H1 (cell line): ENCODE measurements at regions not wholly inside any gene's neighbourhood (a gene's known extent, or its start where the extent isn't known, plus 50 kb on each side); places are given as distances from the start of the nearest gene placed in this dataset.

ENCODE experiments used
- CTCF ChIA-PET: fragments of 300-600 bp; sonication (Branson Sonifier 250); formaldehyde crosslinking; loops from one replicate; lab custom pipeline; 2021; ENCODE audit not compliant: partially characterized antibody; lab: Charles Lee
- POLR2A ChIA-PET: fragments of 300-600 bp; sonication (Branson Sonifier 250); formaldehyde crosslinking; loops from one replicate; lab custom pipeline; 2021; ENCODE audit warnings: inconsistent platforms; ENCODE audit not compliant: partially characterized antibody; lab: Charles Lee
- DNase-seq, 2 experiments: peaks; one replicate each; pipeline versions ENCODE4 v3.0.0 to v3.0.0-alpha.2; 2010 to 2022; ENCODE audit warnings: low spot score in 2 of 2, low read depth in 1 of 2, mixed read lengths in 1 of 2
- FAIRE-seq: peaks from 2 replicates; lab custom pipeline; 2011; peaks lifted over from hg19 to GRCh38; lab: Jason Lieb, UNC
- H2AFZ ChIP-seq: 2 replicates; pipeline ENCODE4 v1.8.1; 2012; ENCODE audit warnings: low read length, inconsistent platforms
- H2AK5ac ChIP-seq: 2 replicates; pipeline ENCODE4 v1.6.1; 2013; ENCODE audit warnings: low read depth, low read length
- H2BK120ac ChIP-seq: replicated peaks from 2 replicates; pipeline ENCODE3; 2013; ENCODE audit warnings: low read depth, low read length, inconsistent platforms
- H2BK12ac ChIP-seq: 2 replicates; pipeline ENCODE4 v1.6.1; 2013; ENCODE audit warnings: low read depth, low read length
- H2BK15ac ChIP-seq: 2 replicates; pipeline ENCODE4 v1.6.1; 2013; ENCODE audit warnings: low read length
- H2BK20ac ChIP-seq: 2 replicates; pipeline ENCODE4 v1.6.1; 2013; ENCODE audit warnings: low read length
- H2BK5ac ChIP-seq: 2 replicates; pipeline ENCODE4 v1.6.1; 2013; ENCODE audit warnings: low read depth, low read length
- H3K14ac ChIP-seq: 2 replicates; pipeline ENCODE4 v1.6.1; 2013; ENCODE audit warnings: inconsistent platforms; ENCODE audit not compliant: insufficient read length
- H3K18ac ChIP-seq: 2 replicates; pipeline ENCODE4 v1.6.1; 2013; ENCODE audit warnings: low read length; ENCODE audit errors: extremely low read depth
- H3K23ac ChIP-seq: 2 replicates; pipeline ENCODE4 v1.6.1; 2013; ENCODE audit warnings: inconsistent platforms; ENCODE audit not compliant: insufficient read length
- H3K23me2 ChIP-seq: 2 replicates; pipeline ENCODE4 v1.6.1; 2013; ENCODE audit warnings: low read depth, low read length
- H3K27ac ChIP-seq: 2 replicates; pipeline ENCODE4 v1.6.1; 2011; ENCODE audit warnings: low read depth, low read length, inconsistent platforms
- H3K27me3 ChIP-seq, 4 experiments: replicated peaks in 1 of 4; 1 replicate in 1 of 4; 2 replicates in 3 of 4; pipeline versions ENCODE4 v1.6.1 to v1.8.1; 2011 to 2013; ENCODE audit warnings: low read length in 3 of 4, mild to moderate bottlenecking in 3 of 4, inconsistent platforms in 2 of 4, mixed read lengths in 2 of 4, moderate library complexity in 1 of 4; ENCODE audit not compliant: control insufficient read depth in 3 of 4, insufficient read depth in 3 of 4; ENCODE audit errors: extremely low read depth in 1 of 4
- H3K36me3 ChIP-seq, 4 experiments: 2 replicates each; pipeline versions ENCODE4 v1.6.1 to v1.8.1; 2011 to 2013; ENCODE audit warnings: mild to moderate bottlenecking in 4 of 4, low read length in 3 of 4, moderate library complexity in 2 of 4, control low read depth in 1 of 4, inconsistent platforms in 1 of 4; ENCODE audit not compliant: insufficient read depth in 4 of 4, control insufficient read depth in 2 of 4
- H3K4ac ChIP-seq: replicated peaks from 2 replicates; pipeline ENCODE3; 2013; ENCODE audit warnings: low read length, low read depth, mixed read lengths, inconsistent platforms; ENCODE audit not compliant: insufficient read length
- H3K4me1 ChIP-seq, 4 experiments: replicated peaks in 1 of 4; 1 replicate in 1 of 4; 2 replicates in 3 of 4; pipeline versions ENCODE4 v1.6.1 to v1.8.1; 2011 to 2013; ENCODE audit warnings: low read length in 3 of 4, inconsistent platforms in 2 of 4, mixed read lengths in 1 of 4; ENCODE audit not compliant: insufficient read depth in 4 of 4, control insufficient read depth in 3 of 4
- H3K4me2 ChIP-seq, 2 experiments: 2 replicates each; pipeline versions ENCODE4 v1.6.1 to v1.8.1; 2011 to 2013; ENCODE audit warnings: low read depth in 2 of 2, low read length in 2 of 2, control low read depth in 1 of 2, inconsistent platforms in 1 of 2, mild to moderate bottlenecking in 1 of 2; ENCODE audit not compliant: insufficient read depth in 1 of 2
- H3K4me3 ChIP-seq, 4 experiments: fragments of 200-600, 300-600 bp in 1 of 4; sonication (generic), shearing (Covaris generic), sonication (Bioruptor Twin) in 1 of 4; 2 replicates each; pipeline versions ENCODE4 v1.5.1 to v1.8.1; 2011 to 2016; ENCODE audit warnings: low read length in 4 of 4, low read depth in 3 of 4, control low read depth in 2 of 4, inconsistent platforms in 2 of 4, mild to moderate bottlenecking in 2 of 4, mixed read lengths in 1 of 4, moderate library complexity in 1 of 4; ENCODE audit not compliant: insufficient read depth in 2 of 4; ENCODE audit errors: extremely low read depth in 1 of 4
- H3K56ac ChIP-seq: replicated peaks from 2 replicates; pipeline ENCODE3; 2013; ENCODE audit warnings: low read depth, mild to moderate bottlenecking, mixed read lengths, low read length, inconsistent platforms; ENCODE audit not compliant: insufficient read length
- H3K79me1 ChIP-seq: 2 replicates; pipeline ENCODE4 v1.6.1; 2013; ENCODE audit warnings: low read depth, low read length, control low read depth
- H3K79me2 ChIP-seq, 2 experiments: 2 replicates each; pipeline versions ENCODE4 v1.6.1 to v1.8.1; 2012 to 2013; ENCODE audit warnings: low read length in 2 of 2, mild to moderate bottlenecking in 2 of 2, inconsistent platforms in 1 of 2; ENCODE audit not compliant: insufficient read depth in 2 of 2, control insufficient read depth in 1 of 2
- H3K9ac ChIP-seq, 4 experiments: replicated peaks in 1 of 4; 1 replicate in 1 of 4; 2 replicates in 3 of 4; pipeline versions ENCODE4 v1.6.1 to v1.8.1; 2011 to 2013; ENCODE audit warnings: low read depth in 3 of 4, low read length in 3 of 4, control low read depth in 2 of 4, mild to moderate bottlenecking in 2 of 4, moderate library complexity in 2 of 4, inconsistent platforms in 1 of 4; ENCODE audit errors: extremely low read depth in 1 of 4
- H3K9me3 ChIP-seq, 2 experiments: 2 replicates each; pipeline versions ENCODE4 v1.6.1 to v1.8.1; 2012 to 2013; ENCODE audit warnings: mild to moderate bottlenecking in 2 of 2, moderate library complexity in 2 of 2, control low read depth in 1 of 2, inconsistent platforms in 1 of 2, low read depth in 1 of 2, low read length in 1 of 2, mixed read lengths in 1 of 2; ENCODE audit not compliant: insufficient read depth in 2 of 2
- H4K20me1 ChIP-seq, 2 experiments: replicated peaks in 1 of 2; 2 replicates each; pipeline versions ENCODE3 to v1.8.1; 2011 to 2013; ENCODE audit warnings: inconsistent platforms in 2 of 2, low read length in 2 of 2, mild to moderate bottlenecking in 1 of 2; ENCODE audit not compliant: insufficient read depth in 2 of 2, control insufficient read depth in 1 of 2
- H4K5ac ChIP-seq: 2 replicates; pipeline ENCODE4 v1.6.1; 2013; ENCODE audit warnings: low read length, low read depth, mixed read lengths, inconsistent platforms; ENCODE audit not compliant: insufficient read length
- H4K8ac ChIP-seq: 2 replicates; pipeline ENCODE4 v1.8.0; 2013; ENCODE audit warnings: mild to moderate bottlenecking, moderate library complexity, low read length, inconsistent platforms; ENCODE audit not compliant: insufficient read depth; ENCODE audit errors: extremely low read depth
- H4K91ac ChIP-seq: replicated peaks from 2 replicates; pipeline ENCODE3; 2013; ENCODE audit warnings: low read length, mixed read lengths, inconsistent platforms; ENCODE audit not compliant: insufficient read length
- BCL11A ChIP-seq, 2 experiments: IDR thresholded peaks; one replicate each; pipeline ENCODE4 v1.6.1; 2011; ENCODE audit warnings: low read depth in 2 of 2, low read length in 2 of 2, mild to moderate bottlenecking in 2 of 2
- CHD2 ChIP-seq: IDR thresholded peaks from 2 replicates; pipeline ENCODE4 v1.6.1; 2012; ENCODE audit warnings: low read length, improper control_type of control experiment
- MAFK ChIP-seq: IDR thresholded peaks from 2 replicates; pipeline ENCODE4 v1.6.1; 2012; ENCODE audit warnings: low read depth, mild to moderate bottlenecking, improper control_type of control experiment, low read length
- TCF12 ChIP-seq: IDR thresholded peaks from 2 replicates; pipeline ENCODE4 v1.6.1; 2011; ENCODE audit warnings: low read depth, mild to moderate bottlenecking, low read length
- WGBS, 2 experiments: shearing (Covaris generic) in 1 of 2; methylation state at CpG; one replicate each; pipeline versions ENCODE4 v1.1.6 to v1.1.7; 2013 to 2015; ENCODE audit warnings: low lambda C conversion rate in 2 of 2, mixed read lengths in 2 of 2, inconsistent platforms in 1 of 2, low coverage in 1 of 2, missing lambda C conversion rate in 1 of 2; ENCODE audit not compliant: insufficient replicate concordance in 2 of 2, insufficient coverage in 1 of 2, insufficient read length in 1 of 2; ENCODE audit errors: extremely low coverage in 1 of 2, missing lambda C conversion rate in 1 of 2; 5-methylcytosine and 5-hydroxymethylcytosine counted together
- TF ChIP-seq, protein P1 (sequence below): IDR thresholded peaks from 2 replicates; pipeline ENCODE4 v1.6.1; 2012; ENCODE audit warnings: inconsistent platforms

DNA sequence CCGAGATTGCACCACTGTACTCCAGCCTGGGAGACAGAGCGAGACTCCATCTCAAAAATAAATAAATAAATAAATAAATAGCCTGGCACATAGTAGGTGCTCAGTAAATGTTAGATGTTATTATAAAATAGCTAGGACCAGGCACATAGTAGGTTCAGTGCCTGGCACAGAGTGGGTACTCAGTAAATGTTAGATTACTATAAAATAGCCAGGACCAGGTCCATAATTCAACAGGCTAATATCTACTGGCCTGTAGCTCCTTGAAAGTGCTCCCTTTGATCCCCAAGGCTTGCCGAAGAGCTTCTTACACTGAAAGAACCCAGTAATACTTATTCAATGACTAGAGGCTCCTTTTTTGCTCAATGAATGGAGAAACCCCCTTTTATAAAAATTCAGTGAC, 215.1 kb upstream of the ZNF217 start:
- Histone ChIP-seq H4K20me1 (no peaks in the 10 kb centered on the region), H2BK5ac (no peak overlapping the region), H3K27ac (no peak overlapping the region), H3K14ac (no peak overlapping the region), H4K8ac (no peak overlapping the region), H2AK5ac (no peak overlapping the region; the same call in 1 of the 2 replicates), H3K18ac (no peak overlapping the region), H3K23me2 (no peaks in the 10 kb centered on the region), H3K56ac (no peak overlapping the region), H2AFZ (no peak overlapping the region), H2BK120ac (no peak overlapping the region), H4K91ac (no peak overlapping the region), H2BK15ac (no peak overlapping the region), H3K4me3 (no peak overlapping the region), H3K27me3 (no peaks in the 10 kb centered on the region), H4K5ac (no peak overlapping the region), H3K4me1 (peaks cover 2 to 10% (median 3%) of the 10 kb centered on the region in 4 experiments; a peak in 3 of 7 replicates), H3K9me3 (no peaks in the 10 kb centered on the region), H2BK20ac (no peak overlapping the region), H2BK12ac (no peak overlapping the region), H3K23ac (no peak overlapping the region), H3K9ac (no peak overlapping the region), H3K36me3 (no peaks in the 10 kb centered on the region), H3K79me1 (no peaks in the 10 kb centered on the region), H3K4ac (no peak overlapping the region), H3K79me2 (no peaks in the 10 kb centered on the region), H3K4me2 (no peak overlapping the region)
- ChIA-PET CTCF (interaction anchor here (0.6 to 1.2 kb wide), 2 partner anchors 106 to 107 kb away, joined by 4 to 6 read pairs; no protein-coding TSS in a partner anchor), POLR2A (interaction anchor here (0.7 to 1.0 kb wide), 2 partner anchors 12 to 19 kb away, joined by 3 read pairs; no protein-coding TSS in a partner anchor)
- TF ChIP-seq MAFK: no peak
- TF ChIP-seq BCL11A (IDR thresholded peaks at IDR 0.05; ENCODE audit: low read depth in 2 of 2, low read length in 2 of 2): no peak
- no peak for TF ChIP-seq CHD2
- no peak for TF ChIP-seq TCF12
- TF ChIP-seq, protein P1, sequence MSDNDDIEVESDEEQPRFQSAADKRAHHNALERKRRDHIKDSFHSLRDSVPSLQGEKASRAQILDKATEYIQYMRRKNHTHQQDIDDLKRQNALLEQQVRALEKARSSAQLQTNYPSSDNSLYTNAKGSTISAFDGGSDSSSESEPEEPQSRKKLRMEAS: no peak
- FAIRE-seq: no peak
- 94% methylated on average over 3 of the region's 3 CpGs; no CpG with 5 or more reads in 1 of the 2 experiments for WGBS, 2 experiments
- DNase-seq: no peak
